HL-60 (cell line): ENCODE measurements at regions not wholly inside any gene's neighbourhood (a gene's known extent, or its start where the extent isn't known, plus 50 kb on each side); places are given as distances from the start of the nearest gene placed in this dataset.

Experiments
- DNase-seq, 2 experiments: peaks; one replicate each; pipeline ENCODE4 v3.0.0-alpha.2; 2010 to 2020; ENCODE audit warnings: low read depth in 1 of 2, low spot score in 1 of 2
- H3K27ac ChIP-seq: fragments of 250-450 bp; sonication (Bioruptor Pico); replicated peaks from 2 replicates; pipeline ENCODE4 v1.5.1; 2020; ENCODE audit warnings: mild to moderate bottlenecking, moderate library complexity
- H3K27me3 ChIP-seq: fragments of 250-450 bp; sonication (Bioruptor Pico); 2 replicates; pipeline ENCODE4 v1.5.1; 2021; ENCODE audit warnings: mild to moderate bottlenecking, moderate library complexity; ENCODE audit not compliant: insufficient read depth, poor library complexity, severe bottlenecking
- H3K4me3 ChIP-seq: replicated peaks from 2 replicates; pipeline ENCODE4 v1.5.1; 2011; ENCODE audit warnings: mild to moderate bottlenecking, control low read depth, low read length; ENCODE audit not compliant: insufficient read depth
- GABPA ChIP-seq: IDR thresholded peaks from 2 replicates; pipeline ENCODE4 v1.6.1; 2012; ENCODE audit warnings: low read depth
- POLR2AphosphoS5 ChIP-seq: IDR thresholded peaks from 2 replicates; pipeline ENCODE4 v1.6.1; 2012; ENCODE audit warnings: low read depth
- SPI1 ChIP-seq: IDR thresholded peaks from 2 replicates; pipeline ENCODE4 v1.6.1; 2012; ENCODE audit warnings: low read depth, mild to moderate bottlenecking, borderline replicate concordance
- TF ChIP-seq, protein P1 (sequence below): IDR thresholded peaks from 2 replicates; pipeline ENCODE4 v1.6.1; 2012; ENCODE audit warnings: low read depth; ENCODE audit not compliant: insufficient replicate concordance
- TF ChIP-seq, protein P2 (sequence below): IDR thresholded peaks from one replicate; pipeline ENCODE4 v1.5.1; 2011; ENCODE audit warnings: low read length, control low read depth, inconsistent platforms; ENCODE audit not compliant: insufficient read depth

DNA sequence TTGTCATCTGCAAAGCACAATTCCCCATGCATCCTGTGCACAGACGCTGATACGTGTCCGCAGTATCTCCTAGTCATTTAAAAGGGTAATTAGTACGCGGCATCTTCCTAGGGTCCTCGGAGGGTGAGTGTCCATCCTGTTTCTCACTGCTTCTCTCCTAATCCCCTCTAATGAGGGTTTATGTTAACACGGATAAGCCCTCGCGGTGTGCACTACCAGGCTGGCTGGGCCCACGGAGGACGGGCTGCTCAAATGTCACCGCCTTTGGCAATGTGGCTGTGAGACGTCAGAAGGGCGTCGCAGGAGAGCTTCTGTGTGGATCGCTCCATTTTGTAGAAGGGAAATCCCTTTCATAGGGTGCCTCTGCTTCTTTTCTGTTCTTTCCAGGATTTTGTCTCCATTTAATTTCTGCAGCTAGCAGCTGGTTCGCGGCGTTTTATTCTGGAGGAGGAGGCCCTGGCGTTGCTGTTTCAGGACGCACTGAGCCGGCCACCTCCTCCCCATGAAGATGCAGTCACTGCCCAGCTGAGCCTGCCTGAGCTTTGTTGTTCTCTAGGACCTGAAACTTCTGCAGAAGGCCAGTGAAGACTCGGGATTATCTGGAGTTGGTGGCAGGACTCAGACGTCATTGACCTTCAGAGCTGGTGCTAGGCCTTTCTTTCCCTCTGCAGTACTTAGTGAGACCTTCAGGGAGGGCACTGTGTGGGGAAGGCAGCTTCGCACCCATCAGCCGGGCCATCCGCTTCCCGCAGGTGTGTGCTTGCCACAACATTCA lies 326.1 kb upstream of the IRX1 start:
- DNase-seq = no peak
- TF ChIP-seq POLR2AphosphoS5 = no peak
- TF ChIP-seq, protein P1, sequence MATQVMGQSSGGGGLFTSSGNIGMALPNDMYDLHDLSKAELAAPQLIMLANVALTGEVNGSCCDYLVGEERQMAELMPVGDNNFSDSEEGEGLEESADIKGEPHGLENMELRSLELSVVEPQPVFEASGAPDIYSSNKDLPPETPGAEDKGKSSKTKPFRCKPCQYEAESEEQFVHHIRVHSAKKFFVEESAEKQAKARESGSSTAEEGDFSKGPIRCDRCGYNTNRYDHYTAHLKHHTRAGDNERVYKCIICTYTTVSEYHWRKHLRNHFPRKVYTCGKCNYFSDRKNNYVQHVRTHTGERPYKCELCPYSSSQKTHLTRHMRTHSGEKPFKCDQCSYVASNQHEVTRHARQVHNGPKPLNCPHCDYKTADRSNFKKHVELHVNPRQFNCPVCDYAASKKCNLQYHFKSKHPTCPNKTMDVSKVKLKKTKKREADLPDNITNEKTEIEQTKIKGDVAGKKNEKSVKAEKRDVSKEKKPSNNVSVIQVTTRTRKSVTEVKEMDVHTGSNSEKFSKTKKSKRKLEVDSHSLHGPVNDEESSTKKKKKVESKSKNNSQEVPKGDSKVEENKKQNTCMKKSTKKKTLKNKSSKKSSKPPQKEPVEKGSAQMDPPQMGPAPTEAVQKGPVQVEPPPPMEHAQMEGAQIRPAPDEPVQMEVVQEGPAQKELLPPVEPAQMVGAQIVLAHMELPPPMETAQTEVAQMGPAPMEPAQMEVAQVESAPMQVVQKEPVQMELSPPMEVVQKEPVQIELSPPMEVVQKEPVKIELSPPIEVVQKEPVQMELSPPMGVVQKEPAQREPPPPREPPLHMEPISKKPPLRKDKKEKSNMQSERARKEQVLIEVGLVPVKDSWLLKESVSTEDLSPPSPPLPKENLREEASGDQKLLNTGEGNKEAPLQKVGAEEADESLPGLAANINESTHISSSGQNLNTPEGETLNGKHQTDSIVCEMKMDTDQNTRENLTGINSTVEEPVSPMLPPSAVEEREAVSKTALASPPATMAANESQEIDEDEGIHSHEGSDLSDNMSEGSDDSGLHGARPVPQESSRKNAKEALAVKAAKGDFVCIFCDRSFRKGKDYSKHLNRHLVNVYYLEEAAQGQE = no peak
- TF ChIP-seq, protein P2, sequence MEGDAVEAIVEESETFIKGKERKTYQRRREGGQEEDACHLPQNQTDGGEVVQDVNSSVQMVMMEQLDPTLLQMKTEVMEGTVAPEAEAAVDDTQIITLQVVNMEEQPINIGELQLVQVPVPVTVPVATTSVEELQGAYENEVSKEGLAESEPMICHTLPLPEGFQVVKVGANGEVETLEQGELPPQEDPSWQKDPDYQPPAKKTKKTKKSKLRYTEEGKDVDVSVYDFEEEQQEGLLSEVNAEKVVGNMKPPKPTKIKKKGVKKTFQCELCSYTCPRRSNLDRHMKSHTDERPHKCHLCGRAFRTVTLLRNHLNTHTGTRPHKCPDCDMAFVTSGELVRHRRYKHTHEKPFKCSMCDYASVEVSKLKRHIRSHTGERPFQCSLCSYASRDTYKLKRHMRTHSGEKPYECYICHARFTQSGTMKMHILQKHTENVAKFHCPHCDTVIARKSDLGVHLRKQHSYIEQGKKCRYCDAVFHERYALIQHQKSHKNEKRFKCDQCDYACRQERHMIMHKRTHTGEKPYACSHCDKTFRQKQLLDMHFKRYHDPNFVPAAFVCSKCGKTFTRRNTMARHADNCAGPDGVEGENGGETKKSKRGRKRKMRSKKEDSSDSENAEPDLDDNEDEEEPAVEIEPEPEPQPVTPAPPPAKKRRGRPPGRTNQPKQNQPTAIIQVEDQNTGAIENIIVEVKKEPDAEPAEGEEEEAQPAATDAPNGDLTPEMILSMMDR = no peak
- TF ChIP-seq SPI1 = no peak
- no peak for TF ChIP-seq GABPA
- Histone ChIP-seq H3K27me3 (no peaks in the 10 kb centered on the region), H3K4me3 (no peak overlapping the region), H3K27ac (no peak overlapping the region)

DNA sequence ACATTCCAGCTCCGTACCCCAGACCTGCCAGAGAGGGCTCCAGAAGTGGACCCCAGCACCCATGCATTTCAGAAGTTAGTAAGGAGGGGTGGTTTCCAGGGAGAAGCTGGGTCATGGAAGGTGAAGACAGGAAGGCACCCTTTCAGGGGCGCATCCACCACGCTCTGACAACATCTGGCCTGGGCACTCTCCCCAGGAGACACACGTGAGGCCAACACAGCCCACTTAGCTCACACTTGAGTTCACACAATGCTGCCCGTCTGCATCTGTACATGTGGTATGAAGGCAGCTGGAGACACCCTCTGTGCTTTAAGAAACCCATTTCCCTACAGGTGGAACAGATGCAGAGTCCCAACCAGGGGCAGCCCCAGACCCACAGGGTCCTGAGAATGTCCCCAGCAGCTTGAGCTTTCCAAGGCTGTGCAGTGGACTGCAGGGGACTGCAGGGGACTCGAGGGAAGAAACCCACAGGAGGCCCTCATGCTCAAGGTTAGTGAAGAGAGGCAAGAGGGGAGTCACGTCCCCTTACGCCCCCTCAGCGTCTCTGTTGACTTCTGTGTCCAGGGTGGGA lies 326.8 kb upstream of the IRX1 start:
- Histone ChIP-seq H3K4me3 (no peak overlapping the region), H3K27me3 (no peaks in the 10 kb centered on the region), H3K27ac (no peak overlapping the region)
- TF ChIP-seq, protein P1 = no peak
- TF ChIP-seq SPI1 = no peak
- TF ChIP-seq, protein P2 = no peak
- no peak for TF ChIP-seq GABPA
- no peak for TF ChIP-seq POLR2AphosphoS5
- no peak for DNase-seq

DNA sequence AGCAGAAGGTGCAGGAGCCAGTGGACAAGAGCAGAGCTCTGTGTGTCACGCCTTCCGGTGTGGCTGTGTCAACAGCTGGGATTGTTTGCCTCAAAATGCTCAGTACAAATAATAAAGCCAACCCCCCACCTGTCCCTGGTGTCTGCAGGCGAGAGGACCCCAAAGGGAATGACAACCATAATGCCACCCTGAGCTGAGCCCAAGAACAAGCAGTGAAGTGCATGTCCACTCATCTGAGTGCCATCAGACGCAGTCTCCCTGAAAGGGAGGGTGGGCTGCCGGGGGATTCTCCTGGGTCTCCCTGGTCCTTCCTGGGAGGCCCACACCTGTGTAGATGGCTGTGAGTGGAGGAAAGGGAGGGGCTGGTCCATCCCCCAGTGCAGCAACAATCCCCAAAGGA lies 328.8 kb upstream of the IRX1 start:
- Histone ChIP-seq H3K27me3 (no peaks in the 10 kb centered on the region), H3K4me3 (no peak overlapping the region), H3K27ac (no peak overlapping the region)
- no peak for DNase-seq
- TF ChIP-seq, protein P1 = no peak
- TF ChIP-seq, protein P2 = no peak
- TF ChIP-seq POLR2AphosphoS5 = no peak
- no peak for TF ChIP-seq SPI1
- no peak for TF ChIP-seq GABPA
